GM12878 (cell line): ENCODE measurements at regions not wholly inside any gene's neighbourhood (a gene's known extent, or its start where the extent isn't known, plus 50 kb on each side); places are given as distances from the start of the nearest gene placed in this dataset.

Source experiments
- ATAC-seq: fragments of 200-7000 bp; cut with Tn5 transposase; 3 replicates; pipeline ENCODE4 v1.9.1; 2020; ENCODE audit warnings: mild to moderate bottlenecking, moderate library complexity
- BruUV-seq: library from RNA; stranded (reverse); fragments of 400-500 nt; replicated peaks from 2 replicates; lab custom pipeline; 2021; lab: Mats Ljungman, UMichigan
- CTCF ChIA-PET: fragments of 300-600 bp; sonication (Branson Sonifier 250); formaldehyde crosslinking; extraction: SDS; loops from one replicate; lab custom pipeline; 2021; ENCODE audit warnings: inconsistent platforms; lab: Yijun Ruan, JAX
- POLR2A ChIA-PET: fragments of 350-600 bp; formaldehyde crosslinking; extraction: SDS; loops from one replicate; lab custom pipeline; 2021; ENCODE audit warnings: inconsistent platforms; lab: Charles Lee
- RAD21 ChIA-PET: fragments of 300-600 bp; sonication (Branson Sonifier 250); formaldehyde crosslinking; loops from one replicate; lab custom pipeline; 2023; ENCODE audit warnings: antibody characterized with exemption; ENCODE audit not compliant: unreplicated experiment; lab: Charles Lee
- SMC1A ChIA-PET: fragments of 300-600 bp; sonication (Branson Sonifier 250); formaldehyde crosslinking; loops from one replicate; lab custom pipeline; 2023; ENCODE audit not compliant: unreplicated experiment, uncharacterized antibody; lab: Charles Lee
- DNase-seq: peaks from one replicate; pipeline ENCODE4 v3.0.0-alpha.2; 2011; ENCODE audit warnings: low read depth, low spot score
- FAIRE-seq: peaks from 3 replicates; lab custom pipeline; 2011; peaks lifted over from hg19 to GRCh38; lab: Jason Lieb, UNC
- H2AFZ ChIP-seq: 2 replicates; pipeline ENCODE4 v1.6.0; 2011; ENCODE audit warnings: low read depth, low read length, control low read depth; ENCODE audit not compliant: control insufficient read depth
- H3K27ac ChIP-seq: 2 replicates; pipeline ENCODE4 v1.5.1; 2011; ENCODE audit warnings: control low read depth; ENCODE audit not compliant: control insufficient read depth, insufficient read depth
- H3K27me3 ChIP-seq, 2 experiments: replicated peaks in 1 of 2; 2 replicates each; pipeline versions ENCODE4 v1.6.0 to v1.6.1; 2011; ENCODE audit warnings: low read length in 1 of 2; ENCODE audit not compliant: control insufficient read depth in 2 of 2, insufficient read depth in 2 of 2
- H3K36me3 ChIP-seq, 2 experiments: 2 replicates each; pipeline ENCODE4 v1.5.1; 2011; ENCODE audit warnings: low read length in 1 of 2; ENCODE audit not compliant: control insufficient read depth in 2 of 2, insufficient read depth in 2 of 2
- H3K4me1 ChIP-seq: 2 replicates; pipeline ENCODE4 v1.6.1; 2011; ENCODE audit warnings: mild to moderate bottlenecking, low read length, moderate library complexity, mixed read lengths; ENCODE audit not compliant: control insufficient read depth, insufficient read depth
- H3K4me2 ChIP-seq: 2 replicates; pipeline ENCODE4 v1.6.0; 2011; ENCODE audit warnings: control low read depth; ENCODE audit not compliant: control insufficient read depth, insufficient read depth
- H3K4me3 ChIP-seq: fragments of 200-600 bp; sonication (generic); 2 replicates; pipeline ENCODE4 v1.5.1; 2016
- H3K79me2 ChIP-seq: 2 replicates; pipeline ENCODE4 v1.6.0; 2011; ENCODE audit warnings: low read length; ENCODE audit not compliant: control insufficient read depth, insufficient read depth
- H3K9ac ChIP-seq: 2 replicates; pipeline ENCODE4 v1.8.0; 2011; ENCODE audit warnings: low read length, control low read depth, mixed read lengths; ENCODE audit not compliant: control insufficient read depth, insufficient read depth
- H3K9me3 ChIP-seq: replicated peaks from 3 replicates; pipeline ENCODE4 v1.5.1; 2011; ENCODE audit warnings: mild to moderate bottlenecking, low read length; ENCODE audit not compliant: control insufficient read depth, insufficient read depth
- H4K20me1 ChIP-seq: 2 replicates; pipeline ENCODE4 v1.6.0; 2011; ENCODE audit not compliant: control insufficient read depth, insufficient read depth
- ATF7 ChIP-seq: fragments of 450-650 bp; IDR thresholded peaks from 2 replicates; pipeline ENCODE4 v1.6.1; 2016; ENCODE audit warnings: low read depth, mild to moderate bottlenecking
- BACH1 ChIP-seq: fragments of 450-650 bp; IDR thresholded peaks from 2 replicates; pipeline ENCODE4 v1.6.1; 2017; ENCODE audit warnings: mild to moderate bottlenecking, borderline replicate concordance
- CEBPB ChIP-seq, 2 experiments: fragments of 150-350 bp in 1 of 2; IDR thresholded peaks; 2 replicates each; pipeline ENCODE4 v1.6.1; 2012 to 2014; ENCODE audit warnings: low read depth in 2 of 2, low read length in 2 of 2, borderline replicate concordance in 1 of 2, inconsistent platforms in 1 of 2
- GATAD2B ChIP-seq: fragments of 450-650 bp; conservative IDR thresholded peaks from 2 replicates; pipeline ENCODE4 v1.6.1; 2017; ENCODE audit warnings: low read depth, mild to moderate bottlenecking, moderate library complexity
- HCFC1 ChIP-seq: fragments of 150-350 bp; IDR thresholded peaks from 2 replicates; pipeline ENCODE4 v1.6.1; 2014; ENCODE audit warnings: low read length
- KDM1A ChIP-seq: fragments of 200-600 bp; sonication (generic); IDR thresholded peaks from 2 replicates; pipeline ENCODE4 v1.6.1; 2016; ENCODE audit warnings: borderline replicate concordance
- MYC ChIP-seq: IDR thresholded peaks from 2 replicates; pipeline ENCODE4 v1.6.1; 2011; ENCODE audit warnings: mild to moderate bottlenecking, low read length, moderate library complexity, inconsistent platforms; ENCODE audit not compliant: insufficient read depth, insufficient replicate concordance, insufficient read length, severe bottlenecking
- NBN ChIP-seq: fragments of 450-650 bp; IDR thresholded peaks from 2 replicates; pipeline ENCODE4 v1.6.1; 2016
- NFYB ChIP-seq: IDR thresholded peaks from 2 replicates; pipeline ENCODE4 v1.6.1; 2011; ENCODE audit warnings: low read depth, mild to moderate bottlenecking, low read length, improper control_type of control experiment, moderate library complexity; ENCODE audit not compliant: insufficient read depth
- POLR2A ChIP-seq: IDR thresholded peaks from 2 replicates; pipeline ENCODE4 v1.6.1; 2011; ENCODE audit warnings: low read depth, mild to moderate bottlenecking, low read length
- RAD51 ChIP-seq: fragments of 450-650 bp; IDR thresholded peaks from 2 replicates; pipeline ENCODE4 v1.6.1; 2016; ENCODE audit warnings: moderate library complexity, mild to moderate bottlenecking, inconsistent platforms
- SP1 ChIP-seq: IDR thresholded peaks from one replicate; pipeline ENCODE4 v1.6.1; 2011; ENCODE audit warnings: low read depth, low read length
- SPI1 ChIP-seq: IDR thresholded peaks from 2 replicates; pipeline ENCODE4 v1.6.1; 2011; ENCODE audit warnings: low read depth, mild to moderate bottlenecking, low read length, moderate library complexity, borderline replicate concordance; ENCODE audit not compliant: insufficient read depth
- SREBF1 ChIP-seq: IDR thresholded peaks from 2 replicates; pipeline ENCODE4 v1.6.1; 2012; ENCODE audit warnings: mild to moderate bottlenecking, low read length
- STAT1 ChIP-seq: fragments of 450-650 bp; conservative IDR thresholded peaks from 2 replicates; pipeline ENCODE4 v1.6.1; 2014; ENCODE audit warnings: antibody characterized with exemption, mild to moderate bottlenecking
- SUPT20H ChIP-seq: IDR thresholded peaks from 2 replicates; pipeline ENCODE4 v1.6.1; 2011; ENCODE audit warnings: low read depth, mild to moderate bottlenecking, low read length, moderate library complexity, borderline replicate concordance; ENCODE audit not compliant: control insufficient read depth
- WRNIP1 ChIP-seq: IDR thresholded peaks from 2 replicates; pipeline ENCODE4 v1.6.1; 2011; ENCODE audit warnings: low read depth, low read length, improper control_type of control experiment, borderline replicate concordance
- ZNF217 ChIP-seq: fragments of 450-650 bp; IDR thresholded peaks from 2 replicates; pipeline ENCODE4 v1.6.1; 2017; ENCODE audit warnings: antibody characterized with exemption, mild to moderate bottlenecking
- WGBS: methylation state at CpG from one replicate; pipeline ENCODE4 v1.1.6; 2016; ENCODE audit warnings: low lambda C conversion rate; ENCODE audit not compliant: insufficient replicate concordance, insufficient coverage; ENCODE audit errors: missing lambda C conversion rate; 5-methylcytosine and 5-hydroxymethylcytosine counted together
- in situ Hi-C: fragments of 300-500 bp; cut with MboI; formaldehyde crosslinking; loops from 9 replicates; pipeline ENCODE4 v1.14.3; 2018; ENCODE audit warnings: mixed read lengths
- intact Hi-C: fragments of 100-400 bp; cut with micrococcal nuclease; formaldehyde crosslinking; loops from one replicate; pipeline ENCODE4 v1.14.2; 2022; ENCODE audit not compliant: unreplicated experiment
- TF ChIP-seq, protein P1 (sequence below): fragments of 450-650 bp; IDR thresholded peaks from 2 replicates; pipeline ENCODE4 v1.6.1; 2018; ENCODE audit warnings: borderline replicate concordance, mild to moderate bottlenecking; ENCODE audit not compliant: partially characterized antibody
- TF ChIP-seq, protein P2 (sequence below): fragments of 450-650 bp; IDR thresholded peaks from 2 replicates; pipeline ENCODE4 v1.6.1; 2017; ENCODE audit warnings: mild to moderate bottlenecking, low read depth, inconsistent platforms; ENCODE audit not compliant: poor library complexity, severe bottlenecking

DNA sequence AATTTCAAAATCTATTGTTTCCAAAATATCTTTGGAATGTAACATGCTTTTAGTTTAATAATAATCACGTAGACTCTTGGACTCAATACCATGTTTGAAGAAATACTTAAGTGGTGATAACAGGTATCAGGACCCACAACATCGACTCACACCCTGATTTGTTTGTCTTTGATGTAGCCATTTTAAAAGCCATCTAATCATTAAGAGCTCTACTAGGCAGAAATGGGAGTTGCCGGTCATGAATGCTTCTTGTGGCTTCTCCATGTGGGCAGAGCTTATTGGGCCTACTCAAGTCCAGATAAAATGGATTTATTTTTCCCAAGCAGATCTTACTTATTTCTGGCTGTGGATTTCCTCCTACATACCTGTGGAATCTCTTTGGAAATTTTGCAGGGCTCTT lies 261.6 kb upstream of the NR2F2 start (continued):
- TF ChIP-seq, protein P1, sequence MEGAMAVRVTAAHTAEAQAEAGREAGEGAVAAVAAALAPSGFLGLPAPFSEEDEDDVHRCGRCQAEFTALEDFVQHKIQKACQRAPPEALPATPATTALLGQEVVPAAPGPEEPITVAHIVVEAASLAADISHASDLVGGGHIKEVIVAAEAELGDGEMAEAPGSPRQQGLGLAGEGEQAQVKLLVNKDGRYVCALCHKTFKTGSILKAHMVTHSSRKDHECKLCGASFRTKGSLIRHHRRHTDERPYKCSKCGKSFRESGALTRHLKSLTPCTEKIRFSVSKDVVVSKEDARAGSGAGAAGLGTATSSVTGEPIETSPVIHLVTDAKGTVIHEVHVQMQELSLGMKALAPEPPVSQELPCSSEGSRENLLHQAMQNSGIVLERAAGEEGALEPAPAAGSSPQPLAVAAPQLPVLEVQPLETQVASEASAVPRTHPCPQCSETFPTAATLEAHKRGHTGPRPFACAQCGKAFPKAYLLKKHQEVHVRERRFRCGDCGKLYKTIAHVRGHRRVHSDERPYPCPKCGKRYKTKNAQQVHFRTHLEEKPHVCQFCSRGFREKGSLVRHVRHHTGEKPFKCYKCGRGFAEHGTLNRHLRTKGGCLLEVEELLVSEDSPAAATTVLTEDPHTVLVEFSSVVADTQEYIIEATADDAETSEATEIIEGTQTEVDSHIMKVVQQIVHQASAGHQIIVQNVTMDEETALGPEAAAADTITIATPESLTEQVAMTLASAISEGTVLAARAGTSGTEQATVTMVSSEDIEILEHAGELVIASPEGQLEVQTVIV, result no peak
- TF ChIP-seq SREBF1 (no peak), STAT1 (no peak)

DNA sequence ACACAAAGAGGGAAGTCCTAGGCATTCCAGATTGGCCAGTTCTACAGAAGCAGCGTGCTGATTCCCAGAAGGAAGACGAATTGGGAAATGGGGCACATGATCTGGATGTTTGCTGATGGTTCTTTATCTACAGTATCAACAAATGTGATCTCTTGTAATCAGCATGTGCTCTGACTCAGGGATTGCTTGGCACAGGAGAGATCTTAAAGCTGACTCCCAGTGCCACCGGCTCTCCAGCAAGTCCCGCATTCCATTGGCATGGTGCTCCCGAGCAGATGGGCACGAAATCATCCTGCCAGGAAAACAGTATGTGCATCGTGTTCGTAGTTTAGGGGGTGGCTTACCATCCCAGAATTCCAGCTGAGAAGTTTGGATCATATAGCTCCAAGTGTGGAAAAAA lies 259.9 kb upstream of the NR2F2 start:
- no peak overlapping the region for H3K4me2 ChIP-seq
- ChIA-PET SMC1A (interaction anchor here (0.6 to 1.5 kb wide), 4 partner anchors 32 to 57 kb away, joined by 3 read pairs; no protein-coding TSS in a partner anchor), POLR2A (interaction anchor here (1.3 kb wide), 1 partner anchor 12 kb away, joined by 3 read pairs; no protein-coding TSS in a partner anchor), RAD21 (no interaction called here), CTCF (interaction anchor here (0.9 to 1.7 kb wide), 4 partner anchors 11 to 14 kb away, joined by 3 to 5 read pairs (median 4); no protein-coding TSS in a partner anchor)
- intact Hi-C loops, result no loop called here
- no peaks in the 10 kb centered on the region for H3K4me1 ChIP-seq
- H3K9me3 ChIP-seq, result peaks cover 3% of the 10 kb centered on the region; the same call in 1 of the 3 replicates
- DNase-seq (no peak), FAIRE-seq (no peak), ATAC-seq (no peak)
- in situ Hi-C loops, result no loop called here
- 72% methylated on average over 8 of the region's 8 CpGs for WGBS
- H3K4me3 ChIP-seq, result no peak overlapping the region
- no peaks in the 10 kb centered on the region for H3K36me3 ChIP-seq
- BruUV-seq, result no TSS peak
- H3K9ac ChIP-seq, result no peak overlapping the region
- no peaks in the 10 kb centered on the region for H4K20me1 ChIP-seq
- no peaks in the 10 kb centered on the region for H3K79me2 ChIP-seq
- no peaks in the 10 kb centered on the region for H3K27me3 ChIP-seq
- H3K27ac ChIP-seq, result no peak overlapping the region
- H2AFZ ChIP-seq, result no peak overlapping the region
- TF ChIP-seq ZNF217 (no peak), SPI1 (no peak), NFYB (no peak), NBN (no peak), POLR2A (no peak), SP1 (no peak), WRNIP1 (no peak), HCFC1 (no peak), GATAD2B (no peak), BACH1 (no peak), RAD51 (no peak), CEBPB (IDR thresholded peaks at IDR 0.05; ENCODE audit: borderline replicate concordance in 1 of 2, low read depth in 2 of 2, low read length in 2 of 2) (no peak), MYC (no peak), KDM1A (no peak), SUPT20H (no peak), ATF7 (no peak)
- TF ChIP-seq, protein P2, sequence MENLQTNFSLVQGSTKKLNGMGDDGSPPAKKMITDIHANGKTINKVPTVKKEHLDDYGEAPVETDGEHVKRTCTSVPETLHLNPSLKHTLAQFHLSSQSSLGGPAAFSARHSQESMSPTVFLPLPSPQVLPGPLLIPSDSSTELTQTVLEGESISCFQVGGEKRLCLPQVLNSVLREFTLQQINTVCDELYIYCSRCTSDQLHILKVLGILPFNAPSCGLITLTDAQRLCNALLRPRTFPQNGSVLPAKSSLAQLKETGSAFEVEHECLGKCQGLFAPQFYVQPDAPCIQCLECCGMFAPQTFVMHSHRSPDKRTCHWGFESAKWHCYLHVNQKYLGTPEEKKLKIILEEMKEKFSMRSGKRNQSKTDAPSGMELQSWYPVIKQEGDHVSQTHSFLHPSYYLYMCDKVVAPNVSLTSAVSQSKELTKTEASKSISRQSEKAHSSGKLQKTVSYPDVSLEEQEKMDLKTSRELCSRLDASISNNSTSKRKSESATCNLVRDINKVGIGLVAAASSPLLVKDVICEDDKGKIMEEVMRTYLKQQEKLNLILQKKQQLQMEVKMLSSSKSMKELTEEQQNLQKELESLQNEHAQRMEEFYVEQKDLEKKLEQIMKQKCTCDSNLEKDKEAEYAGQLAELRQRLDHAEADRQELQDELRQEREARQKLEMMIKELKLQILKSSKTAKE, result no peak
